ENCODE measurements at regions not wholly inside any gene's neighbourhood (a gene's known extent, or its start where the extent isn't known, plus 50 kb on each side); places are given as distances from the start of the nearest gene placed in this dataset.

GRCh38 chr18:41135146-41135545 lies 819.9 kb upstream of the PIK3C3 start:
- TF ChIP-seq, protein P1, sequence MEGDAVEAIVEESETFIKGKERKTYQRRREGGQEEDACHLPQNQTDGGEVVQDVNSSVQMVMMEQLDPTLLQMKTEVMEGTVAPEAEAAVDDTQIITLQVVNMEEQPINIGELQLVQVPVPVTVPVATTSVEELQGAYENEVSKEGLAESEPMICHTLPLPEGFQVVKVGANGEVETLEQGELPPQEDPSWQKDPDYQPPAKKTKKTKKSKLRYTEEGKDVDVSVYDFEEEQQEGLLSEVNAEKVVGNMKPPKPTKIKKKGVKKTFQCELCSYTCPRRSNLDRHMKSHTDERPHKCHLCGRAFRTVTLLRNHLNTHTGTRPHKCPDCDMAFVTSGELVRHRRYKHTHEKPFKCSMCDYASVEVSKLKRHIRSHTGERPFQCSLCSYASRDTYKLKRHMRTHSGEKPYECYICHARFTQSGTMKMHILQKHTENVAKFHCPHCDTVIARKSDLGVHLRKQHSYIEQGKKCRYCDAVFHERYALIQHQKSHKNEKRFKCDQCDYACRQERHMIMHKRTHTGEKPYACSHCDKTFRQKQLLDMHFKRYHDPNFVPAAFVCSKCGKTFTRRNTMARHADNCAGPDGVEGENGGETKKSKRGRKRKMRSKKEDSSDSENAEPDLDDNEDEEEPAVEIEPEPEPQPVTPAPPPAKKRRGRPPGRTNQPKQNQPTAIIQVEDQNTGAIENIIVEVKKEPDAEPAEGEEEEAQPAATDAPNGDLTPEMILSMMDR (IDR thresholded peaks at IDR 0.05): no peak
- TF ChIP-seq POLR2A (IDR thresholded peaks at IDR 0.05): no peak

Data from testis (tissue), 2 donors.